Skeletal muscle tissue (tissue), 3 donors: ENCODE measurements at regions not wholly inside any gene's neighbourhood (a gene's known extent, or its start where the extent isn't known, plus 50 kb on each side); places are given as distances from the start of the nearest gene placed in this dataset.

Experiments
- H3K27ac ChIP-seq: one replicate; pipeline ENCODE4 v1.7.0; 2013; ENCODE audit warnings: mild to moderate bottlenecking, low read depth, low read length, inconsistent platforms
- H3K27me3 ChIP-seq, 3 donors: one replicate each; pipeline ENCODE4 v1.7.0; 2013; ENCODE audit warnings: low read length in 3 of 3; ENCODE audit not compliant: control insufficient read depth in 3 of 3, insufficient read depth in 3 of 3
- H3K36me3 ChIP-seq, 3 donors: one replicate each; pipeline ENCODE4 v1.7.0; 2013; ENCODE audit warnings: low read length in 3 of 3; ENCODE audit not compliant: control insufficient read depth in 3 of 3, insufficient read depth in 3 of 3
- H3K4me1 ChIP-seq, 3 donors: one replicate each; pipeline ENCODE4 v1.7.0; 2013; ENCODE audit warnings: low read length in 3 of 3, mild to moderate bottlenecking in 3 of 3; ENCODE audit not compliant: control insufficient read depth in 3 of 3, insufficient read depth in 3 of 3
- H3K4me3 ChIP-seq, 3 donors: one replicate each; pipeline ENCODE4 v1.7.0; 2013; ENCODE audit warnings: low read length in 3 of 3
- H3K9ac ChIP-seq, 3 donors: one replicate each; pipeline ENCODE4 v1.7.0; 2013; ENCODE audit warnings: low read length in 3 of 3, mild to moderate bottlenecking in 3 of 3, moderate library complexity in 2 of 3, low read depth in 1 of 3
- H3K9me3 ChIP-seq, 3 donors: one replicate each; pipeline ENCODE4 v1.7.0; 2013; ENCODE audit warnings: low read length in 3 of 3; ENCODE audit not compliant: control insufficient read depth in 3 of 3
- donor health status: Osteomylitis.

DNA sequence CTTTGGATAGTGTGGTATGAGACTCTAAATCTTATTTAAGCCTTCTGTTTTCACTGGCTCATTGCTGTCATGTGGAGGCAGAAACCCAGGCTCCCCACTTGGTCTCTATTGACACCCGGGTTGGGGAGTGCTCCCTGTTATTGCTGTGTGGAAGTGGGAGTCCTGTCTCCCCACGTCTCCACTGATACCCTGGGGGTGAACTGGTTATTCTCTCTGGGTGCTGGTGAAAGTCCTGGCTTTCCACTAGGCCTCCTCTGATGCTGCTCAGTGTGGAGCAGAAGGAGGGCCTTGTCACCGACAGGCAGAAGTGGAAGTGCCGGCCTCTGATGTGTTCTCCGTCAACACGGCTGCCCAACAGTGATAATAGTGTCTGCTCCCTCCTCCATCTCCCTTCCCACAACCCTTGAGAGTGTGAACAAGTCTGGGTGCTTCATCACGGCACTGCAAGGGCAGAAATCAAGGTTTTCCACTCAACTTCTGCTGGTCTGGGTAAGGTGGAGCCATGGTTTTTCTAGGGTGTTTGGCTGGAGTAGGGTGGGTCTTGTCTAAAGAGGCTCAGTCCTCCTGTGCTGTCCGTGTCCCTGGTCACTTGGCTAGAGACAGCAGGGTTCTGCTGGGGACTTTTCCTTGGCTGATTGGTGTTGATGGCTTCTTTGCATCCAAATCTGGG, 240.7 kb upstream of the B3GAT1 start:
- Histone ChIP-seq H3K9ac (no peak overlapping the region), H3K27me3 (peaks cover 7 to 31% (median 15%) of the 10 kb centered on the region in 3 donors), H3K4me1 (no peaks in the 10 kb centered on the region), H3K9me3 (peaks cover 0 to 2% (median 0%) of the 10 kb centered on the region in 3 donors), H3K27ac (no peak overlapping the region), H3K4me3 (no peak overlapping the region), H3K36me3 (no peaks in the 10 kb centered on the region)

DNA sequence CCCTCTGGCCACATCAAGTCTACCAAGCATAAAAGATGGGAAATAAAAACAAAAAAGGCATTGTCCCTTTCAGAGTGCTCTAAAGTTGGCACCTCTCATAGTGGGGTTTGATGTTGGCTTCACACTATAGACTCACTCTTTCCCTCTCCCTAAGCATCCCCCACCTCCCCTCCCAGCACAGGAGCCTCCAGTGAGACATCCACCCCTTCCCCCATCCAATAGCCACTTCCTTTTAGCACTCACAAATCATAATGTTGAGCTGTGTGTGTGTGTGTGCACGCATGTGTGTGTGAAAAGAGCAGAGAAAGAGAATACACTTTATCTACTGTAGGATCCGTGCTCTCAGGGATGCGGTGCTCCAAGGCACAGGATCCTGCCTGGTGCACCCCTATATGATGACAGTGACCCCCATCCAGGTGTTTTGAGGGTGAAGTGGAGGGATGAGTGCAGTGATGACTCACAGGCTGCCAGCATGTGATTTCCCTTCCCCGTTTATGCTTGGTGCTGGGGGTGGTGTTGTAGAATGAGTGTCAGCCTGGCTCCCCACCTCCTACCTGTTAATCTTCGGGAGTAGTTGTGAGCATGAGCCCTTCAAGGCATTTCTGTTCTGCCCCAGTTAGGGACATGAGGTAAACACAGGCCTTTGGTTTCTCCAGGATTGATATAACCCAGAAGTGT, 235.2 kb upstream of the B3GAT1 start:
- Histone ChIP-seq H3K9ac (no peak overlapping the region), H3K4me1 (no peaks in the 10 kb centered on the region), H3K4me3 (no peak overlapping the region), H3K36me3 (no peaks in the 10 kb centered on the region), H3K27ac (no peak overlapping the region), H3K9me3 (no peaks in the 10 kb centered on the region), H3K27me3 (peaks cover 0 to 35% (median 18%) of the 10 kb centered on the region in 3 donors)

DNA sequence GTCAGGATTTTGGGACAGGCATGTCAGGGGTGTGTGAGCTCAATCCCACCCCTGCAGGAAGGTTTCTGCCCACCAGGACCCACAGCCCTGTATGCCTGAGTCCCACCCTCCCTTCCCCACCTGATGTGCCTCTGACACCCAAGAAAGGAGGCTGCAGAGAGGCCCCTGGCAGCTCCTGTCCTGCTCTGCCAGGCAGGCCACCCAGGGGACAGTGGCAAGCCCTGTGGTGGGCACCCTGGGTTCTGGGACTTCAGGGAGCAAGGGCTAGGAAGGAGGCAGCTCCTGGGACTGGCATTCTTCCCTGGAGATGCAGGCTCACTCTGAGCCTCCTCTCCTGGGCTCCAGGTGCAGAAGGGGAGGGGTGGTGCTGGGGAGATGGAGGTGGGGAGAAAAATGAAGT, 234.5 kb upstream of the B3GAT1 start:
- Histone ChIP-seq H3K27me3 (peaks cover 0 to 41% (median 18%) of the 10 kb centered on the region in 3 donors), H3K4me3 (no peak overlapping the region), H3K9me3 (no peaks in the 10 kb centered on the region), H3K9ac (no peak overlapping the region), H3K4me1 (no peaks in the 10 kb centered on the region), H3K27ac (no peak overlapping the region), H3K36me3 (no peaks in the 10 kb centered on the region)

DNA sequence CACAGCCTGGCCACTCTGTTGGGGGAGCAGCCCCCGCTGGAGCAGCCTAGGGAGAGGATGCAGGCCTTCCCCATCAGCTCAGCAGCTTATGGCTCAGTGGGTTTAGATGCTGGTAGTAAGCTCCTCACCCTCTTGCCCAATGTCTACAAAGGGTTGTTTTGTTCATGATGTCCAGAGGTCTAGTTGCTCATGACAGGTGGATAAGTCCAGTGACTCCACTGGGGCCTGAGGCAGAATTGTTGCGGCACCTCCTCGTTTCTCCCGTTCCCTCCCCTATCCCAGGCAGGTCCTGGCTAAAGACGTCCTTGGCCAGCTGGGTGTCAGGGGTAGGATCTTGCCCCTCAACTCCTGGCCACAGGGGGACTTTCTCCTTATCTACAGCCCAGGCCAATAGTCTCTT, 233.5 kb upstream of the B3GAT1 start:
- Histone ChIP-seq H3K27me3 (peaks cover 0 to 51% (median 23%) of the 10 kb centered on the region in 3 donors), H3K9me3 (no peaks in the 10 kb centered on the region), H3K4me1 (no peaks in the 10 kb centered on the region), H3K9ac (no peak overlapping the region), H3K36me3 (no peaks in the 10 kb centered on the region), H3K4me3 (no peak overlapping the region), H3K27ac (no peak overlapping the region)

DNA sequence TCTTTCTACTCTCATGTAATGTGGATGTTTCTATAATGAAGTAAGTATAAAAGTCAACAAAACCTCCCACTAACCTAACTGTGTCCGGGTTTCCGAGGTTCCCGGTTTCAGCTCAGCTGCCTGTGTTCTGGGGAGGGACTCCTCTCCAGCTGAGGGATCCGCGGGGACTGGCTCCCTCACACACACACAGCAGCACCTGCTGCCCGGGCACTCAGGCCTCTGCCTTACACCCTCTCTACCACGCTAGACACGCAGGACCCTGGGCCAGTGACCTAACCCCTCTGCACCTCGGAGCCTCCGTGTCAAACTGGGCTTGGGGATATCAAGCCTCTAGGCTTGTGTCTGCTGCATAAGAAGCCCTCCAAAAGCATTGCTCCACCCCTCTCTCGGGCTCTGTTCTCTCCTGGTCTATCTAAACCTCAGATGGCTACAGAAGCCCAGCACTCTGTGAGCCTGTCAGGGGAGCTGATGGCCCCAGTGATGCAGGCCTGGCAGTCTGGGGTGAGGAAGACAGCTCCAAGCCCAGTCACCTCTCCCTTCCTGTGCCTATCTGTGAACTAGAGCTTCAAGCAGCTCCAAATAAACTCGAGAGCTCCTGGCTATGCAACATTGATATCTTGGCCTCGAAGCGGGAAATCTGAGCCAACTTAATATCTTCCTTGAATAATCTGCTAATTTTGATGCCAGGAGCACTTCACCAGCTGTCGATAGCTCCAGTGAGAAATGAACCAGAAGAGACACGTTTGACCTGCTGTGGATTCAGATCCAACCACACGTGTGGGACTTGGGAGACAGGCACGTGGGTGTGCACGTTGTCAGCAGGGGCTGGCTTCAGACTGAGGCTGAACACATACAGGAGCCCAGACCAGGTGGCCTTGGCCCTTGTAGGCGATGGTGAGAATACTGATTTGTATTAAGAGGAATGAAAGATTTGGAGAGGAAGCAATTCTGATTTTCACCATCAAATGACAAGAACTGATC, 232.7 kb upstream of the B3GAT1 start:
- H3K36me3 ChIP-seq, result no peaks in the 10 kb centered on the region
- H3K9ac ChIP-seq, result no peak overlapping the region
- H3K27ac ChIP-seq, result no peak overlapping the region
- H3K9me3 ChIP-seq, result no peaks in the 10 kb centered on the region
- peaks cover 0 to 54% (median 23%) of the 10 kb centered on the region in 3 donors for H3K27me3 ChIP-seq
- H3K4me1 ChIP-seq, result no peaks in the 10 kb centered on the region
- no peak overlapping the region for H3K4me3 ChIP-seq

DNA sequence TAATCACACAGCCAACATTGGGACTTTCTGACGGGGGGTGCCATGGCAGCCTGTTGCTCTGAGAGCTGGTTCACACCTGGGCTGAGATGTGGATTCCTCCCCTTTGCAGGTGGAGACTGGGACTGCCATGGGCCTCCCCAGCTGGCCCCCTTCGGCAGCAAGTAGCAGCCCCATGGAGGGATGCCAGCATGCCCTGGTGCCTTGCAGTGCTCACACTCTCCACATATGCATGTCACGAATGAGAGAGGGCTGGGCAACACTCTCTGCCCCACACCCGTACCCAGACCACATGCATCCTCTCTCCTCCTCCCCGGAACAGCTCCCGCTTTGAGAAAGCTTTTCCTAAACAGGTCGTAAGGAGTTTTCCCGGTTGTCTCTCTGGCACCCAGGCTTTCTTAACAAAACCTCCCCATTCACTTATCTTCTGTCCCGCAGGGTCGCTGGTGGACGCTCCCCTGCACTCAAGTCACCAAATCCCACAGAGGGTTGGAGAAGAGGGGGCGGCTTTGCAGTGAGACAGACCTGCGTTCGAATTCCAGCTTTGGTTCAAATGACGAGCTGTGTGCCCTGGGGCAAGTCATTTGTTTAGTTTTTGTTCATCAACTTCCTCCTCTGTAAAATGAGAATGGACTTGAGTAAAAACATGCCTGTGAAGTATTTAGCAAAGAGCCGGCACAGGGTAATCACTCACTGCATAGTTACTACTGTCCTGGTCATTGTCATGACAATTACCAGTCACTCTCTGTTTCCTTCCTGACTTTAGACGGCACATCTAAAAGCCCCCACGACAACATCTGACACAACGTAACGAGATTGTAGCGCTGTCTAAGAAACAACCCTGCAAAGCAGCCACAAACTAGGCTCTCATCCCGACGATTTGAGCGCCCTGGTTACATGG, 231.3 kb upstream of the B3GAT1 start:
- H3K4me1 ChIP-seq, result no peaks in the 10 kb centered on the region
- H3K27ac ChIP-seq, result no peak overlapping the region
- peaks cover 0 to 59% (median 32%) of the 10 kb centered on the region in 3 donors for H3K27me3 ChIP-seq
- H3K9me3 ChIP-seq, result no peaks in the 10 kb centered on the region
- no peak overlapping the region for H3K4me3 ChIP-seq
- H3K9ac ChIP-seq, result no peak overlapping the region
- H3K36me3 ChIP-seq, result no peaks in the 10 kb centered on the region

DNA sequence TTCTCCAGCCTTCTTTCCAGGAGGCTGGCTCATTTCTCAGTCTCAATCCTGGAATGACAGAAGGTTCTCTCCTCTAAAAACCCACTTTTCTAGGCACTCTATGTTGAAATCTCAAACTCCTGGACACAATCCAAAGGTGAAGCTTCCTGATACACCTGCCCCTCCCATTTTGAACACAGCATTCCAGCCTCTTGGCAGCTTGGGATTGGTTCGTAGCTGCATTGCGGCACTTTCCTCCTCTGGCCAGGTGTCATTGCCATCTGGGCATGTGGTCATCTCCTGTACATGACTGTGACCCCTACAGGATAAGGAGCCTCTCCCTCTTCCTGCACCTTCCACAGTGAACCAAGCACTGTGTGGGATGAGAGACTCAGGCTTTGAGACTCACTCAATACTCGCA, 230.2 kb upstream of the B3GAT1 start:
- H3K27ac ChIP-seq, result no peak overlapping the region
- no peaks in the 10 kb centered on the region for H3K4me1 ChIP-seq
- H3K9ac ChIP-seq, result no peak overlapping the region
- peaks cover 0 to 56% (median 32%) of the 10 kb centered on the region in 3 donors for H3K27me3 ChIP-seq
- H3K9me3 ChIP-seq, result no peaks in the 10 kb centered on the region
- no peaks in the 10 kb centered on the region for H3K36me3 ChIP-seq
- no peak overlapping the region for H3K4me3 ChIP-seq

DNA sequence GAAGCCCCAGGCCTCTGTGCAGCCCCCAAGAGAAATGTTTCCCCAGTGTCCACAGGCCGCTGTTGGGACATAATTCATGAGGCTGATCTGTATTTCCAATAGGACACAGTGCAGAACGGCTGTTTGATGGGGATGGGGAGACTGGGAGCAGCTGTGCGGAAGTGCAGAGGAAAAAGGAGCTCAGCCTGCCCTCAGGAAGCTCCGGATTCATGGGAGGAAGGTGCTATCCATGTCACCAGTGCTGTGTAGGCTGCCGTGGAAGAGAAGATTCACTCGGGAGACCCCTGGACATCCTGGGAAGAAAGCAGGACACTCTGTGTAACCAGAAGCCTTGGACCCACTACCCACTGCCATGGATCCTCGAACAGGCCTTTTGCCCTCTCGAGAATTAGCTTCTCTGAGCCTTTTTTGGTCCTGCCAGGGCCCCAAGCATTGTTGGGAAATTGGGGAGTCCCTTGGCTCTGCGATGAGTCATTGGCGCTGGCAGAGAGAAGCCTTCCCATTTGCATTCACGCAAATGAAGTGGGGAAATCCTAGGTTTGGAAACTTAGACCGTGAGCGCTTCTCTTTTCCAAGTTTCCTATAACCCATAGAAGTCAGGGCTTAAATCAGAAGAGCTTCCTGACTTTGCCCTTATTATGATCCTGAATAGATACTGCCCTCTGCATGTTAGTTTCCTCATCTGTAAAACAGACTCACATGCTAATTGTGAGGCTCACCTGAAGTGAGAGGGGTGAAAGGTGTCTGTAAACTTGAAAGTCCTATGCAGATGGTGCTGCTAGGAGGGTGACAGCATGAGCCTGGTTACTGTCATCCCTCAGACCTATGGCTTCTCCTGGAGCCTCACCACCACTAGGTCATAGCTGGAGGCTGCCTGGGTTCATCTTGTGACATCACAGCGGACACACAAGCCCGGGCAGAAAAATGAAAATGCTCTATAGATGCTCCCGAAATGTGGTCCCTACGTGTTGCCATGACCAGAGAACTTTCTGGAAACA, 229.2 kb upstream of the B3GAT1 start:
- H3K4me3 ChIP-seq, result no peak overlapping the region
- no peaks in the 10 kb centered on the region for H3K9me3 ChIP-seq
- H3K9ac ChIP-seq, result no peak overlapping the region
- H3K36me3 ChIP-seq, result no peaks in the 10 kb centered on the region
- H3K27ac ChIP-seq, result no peak overlapping the region
- H3K4me1 ChIP-seq, result no peaks in the 10 kb centered on the region
- H3K27me3 ChIP-seq, result peaks cover 0 to 56% (median 32%) of the 10 kb centered on the region in 3 donors
